ENCODE measurements at regions not wholly inside any gene's neighbourhood (a gene's known extent, or its start where the extent isn't known, plus 50 kb on each side); places are given as distances from the start of the nearest gene placed in this dataset.

- ChIA-PET POLR2A (no interaction called here), CTCF (interaction anchor here (1.4 kb wide), 1 partner anchor 8 kb away, joined by 3 read pairs; no protein-coding TSS in a partner anchor)
- H3K4me2 ChIP-seq (ENCODE audit: insufficient read depth, low read length): no peak overlapping the region
- H4K20me1 ChIP-seq (replicated peaks; ENCODE audit: control insufficient read depth, extremely low read depth, insufficient read depth, low read length): no peaks in the 10 kb centered on the region
- H3K36me3 ChIP-seq (ENCODE audit: control insufficient read depth in 2 of 2, extremely low read depth in 1 of 2, insufficient read depth in 2 of 2, low read length in 2 of 2): no peaks in the 10 kb centered on the region
- no peaks in the 10 kb centered on the region for H3K79me2 ChIP-seq (ENCODE audit: control insufficient read depth, insufficient read depth, low read length)
- dilution Hi-C loops (cut with MboI; ENCODE audit: extremely low pct_ligation_motif_present, low sequenced_read_pairs): no loop called here
- TF ChIP-seq CTCF (IDR thresholded peaks at IDR 0.05; ENCODE audit: extremely low read depth in 1 of 2, insufficient read depth in 1 of 2, low read depth in 1 of 2, low read length in 2 of 2): no peak
- no peak for TF ChIP-seq EZH2 (IDR thresholded peaks at IDR 0.05; ENCODE audit: borderline replicate concordance, low read depth, low read length, severe bottlenecking)
- no peak for TF ChIP-seq MAX (IDR thresholded peaks at IDR 0.05; ENCODE audit: insufficient read depth, insufficient read length)
- TF ChIP-seq GATA2 (IDR thresholded peaks at IDR 0.05; ENCODE audit: insufficient read depth, insufficient read length, low read depth, low read length): no peak
- no peak for TF ChIP-seq POLR2A (IDR thresholded peaks at IDR 0.05; ENCODE audit: low read depth, low read length)
- TF ChIP-seq MYC (IDR thresholded peaks at IDR 0.05; ENCODE audit: low read depth, low read length): no peak
- TF ChIP-seq FOS (IDR thresholded peaks at IDR 0.05; ENCODE audit: borderline replicate concordance, insufficient read depth, low read length): no peak
- TF ChIP-seq JUN (IDR thresholded peaks at IDR 0.05; ENCODE audit: borderline replicate concordance, insufficient read depth, insufficient read length, low read depth): no peak
- no peak for TF ChIP-seq POLR2AphosphoS5 (IDR thresholded peaks at IDR 0.05; ENCODE audit: insufficient read depth, low read depth, low read length)
- H3K4me3 ChIP-seq (replicated peaks in 1 of 3; ENCODE audit: insufficient read depth in 1 of 3, low read depth in 1 of 3, low read length in 3 of 3): no peak overlapping the region
- no peak overlapping the region for H2AFZ ChIP-seq (ENCODE audit: low read depth, low read length)
- FAIRE-seq (no peak), DNase-seq (ENCODE audit: low read depth, low spot score) (no peak)
- no TSS peak for BruUV-seq (replicated peaks)
- no peak overlapping the region for H3K9ac ChIP-seq (replicated peaks; ENCODE audit: extremely low read depth, insufficient read depth, low read length)
- no peaks in the 10 kb centered on the region for H3K9me1 ChIP-seq (replicated peaks; ENCODE audit: control insufficient read depth, extremely low read depth, insufficient read depth, low read length)
- H3K27me3 ChIP-seq (ENCODE audit: control insufficient read depth in 2 of 2, insufficient read depth in 2 of 2, low read length in 2 of 2): peaks cover 0 to 2% of the 10 kb centered on the region in 2 experiments
- peaks cover 5% of the 10 kb centered on the region for H3K4me1 ChIP-seq (ENCODE audit: control insufficient read depth, extremely low read depth, insufficient read depth, low read length)
- intact Hi-C loops (cut with micrococcal nuclease): no loop called here
- no peaks in the 10 kb centered on the region for H3K9me3 ChIP-seq (replicated peaks; ENCODE audit: control insufficient read depth, insufficient read depth, low read length)
- H3K27ac ChIP-seq (ENCODE audit: insufficient read depth, low read depth, low read length): no peak overlapping the region
Observed at GRCh38 chr1:22329148-22329515, 122.5 kb upstream of the ZBTB40 start.

All from endothelial cell of umbilical vein (primary cell).